K562 (cell line): ENCODE measurements at regions not wholly inside any gene's neighbourhood (a gene's known extent, or its start where the extent isn't known, plus 50 kb on each side); places are given as distances from the start of the nearest gene placed in this dataset.

Source experiments
- ATAC-seq: fragments of 200-7000 bp; cut with Tn5 transposase; 3 replicates; pipeline ENCODE4 v1.9.1; 2020; ENCODE audit warnings: moderate library complexity
- BruUV-seq: library from RNA; stranded (reverse); fragments of 400-500 nt; replicated peaks from 2 replicates; lab custom pipeline; 2021; lab: Mats Ljungman, UMichigan
- CTCF ChIA-PET: fragments of 300-600 bp; formaldehyde crosslinking; extraction: SDS; loops from one replicate; lab custom pipeline; 2021; ENCODE audit warnings: low intra/inter-chr PET ratio; lab: Yijun Ruan, JAX
- POLR2A ChIA-PET: fragments of 300-600, 350-650 bp; sonication (Branson Sonifier 250); formaldehyde crosslinking; extraction: SDS; loops from one replicate; lab custom pipeline; 2021; ENCODE audit warnings: antibody characterized with exemption, inconsistent platforms; lab: Yijun Ruan, JAX
- DNase-seq, 4 experiments: peaks; one replicate each; pipeline versions ENCODE4 v3.0.0 to v3.0.0-alpha.2; 2011 to 2018; ENCODE audit warnings: low spot score in 3 of 4, mixed read lengths in 3 of 4; ENCODE audit errors: extremely low read depth in 1 of 4
- FAIRE-seq: peaks from 2 replicates; lab custom pipeline; 2011; peaks lifted over from hg19 to GRCh38; lab: Jason Lieb, UNC
- H2AFZ ChIP-seq: 2 replicates; pipeline ENCODE4 v1.6.0; 2011; ENCODE audit warnings: low read depth, low read length, control low read depth, inconsistent platforms
- H3K27ac ChIP-seq: fragments of 200-600 bp; 3 replicates; pipeline ENCODE4 v1.8.0; 2011; ENCODE audit warnings: low read depth, mild to moderate bottlenecking, control low read depth, inconsistent platforms, low read length, moderate library complexity, mixed read lengths; ENCODE audit errors: extremely low read depth
- H3K27me3 ChIP-seq, 2 experiments: fragments of 300-600 bp in 1 of 2; 2 replicates in 1 of 2; 3 replicates in 1 of 2; pipeline versions ENCODE4 v1.6.0 to v1.8.0; 2011; ENCODE audit warnings: inconsistent platforms in 2 of 2, low read length in 2 of 2, mild to moderate bottlenecking in 1 of 2, mixed read lengths in 1 of 2, moderate library complexity in 1 of 2; ENCODE audit not compliant: control insufficient read depth in 2 of 2, insufficient read depth in 2 of 2
- H3K36me3 ChIP-seq: fragments of 300-600 bp; 3 replicates; pipeline ENCODE4 v1.8.0; 2011; ENCODE audit warnings: mild to moderate bottlenecking, low read length, inconsistent platforms; ENCODE audit not compliant: control insufficient read depth, insufficient read depth
- H3K4me1 ChIP-seq, 2 experiments: fragments of 200-600 bp in 1 of 2; replicated peaks in 1 of 2; 2 replicates in 1 of 2; 3 replicates in 1 of 2; pipeline versions ENCODE4 v1.5.1 to v1.8.0; 2011; ENCODE audit warnings: inconsistent platforms in 2 of 2, low read length in 2 of 2, mild to moderate bottlenecking in 1 of 2, mixed read lengths in 1 of 2, moderate library complexity in 1 of 2; ENCODE audit not compliant: control insufficient read depth in 2 of 2, insufficient read depth in 2 of 2
- H3K4me2 ChIP-seq: 2 replicates; pipeline ENCODE4 v1.6.1; 2011; ENCODE audit warnings: low read length, control low read depth, inconsistent platforms, mixed read lengths; ENCODE audit not compliant: insufficient read depth
- H3K4me3 ChIP-seq: fragments of 200-600 bp; sonication (generic), shearing (Covaris generic); 2 replicates; pipeline ENCODE4 v1.5.1; 2016; ENCODE audit warnings: control low read depth, inconsistent platforms
- H3K79me2 ChIP-seq: fragments of 200-600 bp; 3 replicates; pipeline ENCODE4 v1.8.0; 2011; ENCODE audit warnings: low read length, inconsistent platforms; ENCODE audit not compliant: control insufficient read depth, insufficient read depth
- H3K9ac ChIP-seq, 2 experiments: 2 replicates each; pipeline versions ENCODE4 v1.6.0 to v1.6.1; 2011; ENCODE audit warnings: low read depth in 2 of 2, low read length in 2 of 2, control low read depth in 1 of 2, inconsistent platforms in 1 of 2, mild to moderate bottlenecking in 1 of 2, mixed read lengths in 1 of 2; ENCODE audit not compliant: insufficient read depth in 1 of 2
- H3K9me1 ChIP-seq: one replicate; pipeline ENCODE4 v1.6.0; 2011; ENCODE audit warnings: inconsistent platforms, mild to moderate bottlenecking, low read length, moderate library complexity; ENCODE audit not compliant: control insufficient read depth, insufficient read depth
- H3K9me3 ChIP-seq: replicated peaks from 2 replicates; pipeline ENCODE4 v1.5.1; 2011; ENCODE audit warnings: low read depth, low read length, inconsistent platforms; ENCODE audit not compliant: control insufficient read depth, insufficient read depth
- H4K20me1 ChIP-seq: replicated peaks from 2 replicates; pipeline ENCODE4 v1.6.1; 2011; ENCODE audit warnings: low read length, inconsistent platforms, mixed read lengths; ENCODE audit not compliant: control insufficient read depth, insufficient read depth
- ATF1 ChIP-seq, 2 experiments: fragments of 450-650 bp in 1 of 2; IDR thresholded peaks; 2 replicates each; pipeline ENCODE4 v1.6.1; 2016; ENCODE audit warnings: missing compliant biosample characterization in 1 of 2, missing genetic modification characterization in 1 of 2
- ATF6 ChIP-seq: sonication (generic); formaldehyde crosslinking; IDR thresholded peaks from 2 replicates; pipeline ENCODE4 v1.4.0; 2020; ENCODE audit warnings: mild to moderate bottlenecking, missing genetic modification reagents
- EGR1 ChIP-seq: fragments of 450-650 bp; conservative IDR thresholded peaks from 2 replicates; pipeline ENCODE4 v1.6.1; 2017; ENCODE audit warnings: mild to moderate bottlenecking
- HNRNPLL ChIP-seq: fragments of 200-400 bp; formaldehyde crosslinking; IDR thresholded peaks from 2 replicates; pipeline ENCODE4 v1.6.1; 2017; ENCODE audit warnings: low read length, low read depth, mild to moderate bottlenecking; ENCODE audit not compliant: poor library complexity, severe bottlenecking
- MAZ ChIP-seq, 2 experiments: fragments of 450-650 bp in 1 of 2; sonication (generic) in 1 of 2; formaldehyde crosslinking; IDR thresholded peaks in 1 of 2; conservative IDR thresholded peaks in 1 of 2; 2 replicates each; pipeline versions ENCODE4 v1.4.0 to v1.5.0; 2020; ENCODE audit warnings: mild to moderate bottlenecking in 1 of 2, missing genetic modification reagents in 1 of 2
- PKNOX1 ChIP-seq: fragments of 450-650 bp; IDR thresholded peaks from 2 replicates; pipeline ENCODE4 v1.6.1; 2016
- RAD21 ChIP-seq, 2 experiments: fragments of 250-450 bp in 1 of 2; fragments of 450-650 bp in 1 of 2; sonication (Bioruptor Pico) in 1 of 2; formaldehyde crosslinking in 1 of 2; IDR thresholded peaks in 1 of 2; conservative IDR thresholded peaks in 1 of 2; 2 replicates each; pipeline versions ENCODE4 v1.4.0 to v1.8.0; 2020 to 2022; ENCODE audit warnings: mild to moderate bottlenecking in 2 of 2, moderate library complexity in 1 of 2
- RHOXF2B ChIP-seq: fragments of 250-450 bp; sonication (Bioruptor Pico); conservative IDR thresholded peaks from 2 replicates; pipeline ENCODE4 v1.5.1; 2021
- SNRNP70 ChIP-seq: fragments of 200-400 bp; formaldehyde crosslinking; optimal IDR thresholded peaks from 2 replicates; pipeline ENCODE3; 2017; ENCODE audit warnings: low read depth, low read length
- ZBED1 ChIP-seq: IDR thresholded peaks from 2 replicates; pipeline ENCODE4 v1.6.1; 2014
- ZNF398 ChIP-seq: fragments of 250-450 bp; sonication (Bioruptor Pico); IDR thresholded peaks from 2 replicates; pipeline ENCODE4 v1.8.0; 2021; ENCODE audit warnings: moderate library complexity, mild to moderate bottlenecking, inconsistent platforms
- WGBS: fragments of 100-300 bp; shearing (Covaris generic); methylation state at CpG from one replicate; pipeline ENCODE4 v1.1.6; 2016; ENCODE audit warnings: low coverage, mixed read lengths; ENCODE audit not compliant: insufficient coverage; ENCODE audit errors: missing lambda C conversion rate; 5-methylcytosine and 5-hydroxymethylcytosine counted together
- in situ Hi-C: fragments of 300-500 bp; cut with MboI; formaldehyde crosslinking; loops from 4 replicates; pipeline ENCODE4 v1.15.0; 2018; ENCODE audit warnings: inconsistent platforms, mixed read lengths
- intact Hi-C: fragments of 100-400 bp; cut with micrococcal nuclease; formaldehyde crosslinking; loops from 2 replicates; pipeline ENCODE4 v1.14.2; 2022
- TF ChIP-seq, protein P1 (sequence below), 2 experiments: fragments of 450-650 bp in 1 of 2; sonication (generic) in 1 of 2; formaldehyde crosslinking in 1 of 2; IDR thresholded peaks in 1 of 2; conservative IDR thresholded peaks in 1 of 2; 2 replicates each; pipeline versions ENCODE4 v1.6.1 to v1.8.1; 2016 to 2023; ENCODE audit warnings: mild to moderate bottlenecking in 2 of 2, moderate library complexity in 2 of 2, inconsistent platforms in 1 of 2, missing genetic modification reagents in 1 of 2
- TF ChIP-seq, protein P2 (sequence below): fragments of 250-450 bp; sonication (Bioruptor Pico); IDR thresholded peaks from 2 replicates; pipeline ENCODE4 v1.5.0; 2020; ENCODE audit warnings: mild to moderate bottlenecking
- TF ChIP-seq, protein P3 (sequence below): sonication (generic); formaldehyde crosslinking; IDR thresholded peaks from 2 replicates; pipeline ENCODE4 v1.8.1; 2023; ENCODE audit warnings: mild to moderate bottlenecking, missing genetic modification reagents, moderate library complexity

DNA sequence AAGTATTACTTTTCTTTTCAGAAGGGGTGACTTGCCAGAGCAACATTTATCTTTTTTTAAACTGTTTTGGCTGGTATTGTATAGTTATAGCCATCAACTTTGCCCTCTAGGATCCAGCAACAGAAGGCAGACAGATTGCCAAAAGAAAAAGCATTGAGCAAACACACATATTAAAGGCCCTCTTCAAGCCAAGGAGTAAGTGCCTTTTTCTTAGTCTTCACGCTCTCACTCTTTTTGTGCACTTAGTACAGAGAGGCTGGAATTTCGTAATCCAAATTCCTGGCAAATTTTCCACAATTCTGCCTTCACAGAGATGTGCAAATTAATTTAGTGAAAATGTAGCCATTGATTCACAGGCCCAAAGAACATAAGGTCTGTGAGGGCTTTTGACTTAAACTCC is 253.1 kb upstream of the EDA2R start:
- no peaks in the 10 kb centered on the region for H3K27me3 ChIP-seq
- no TSS peak for BruUV-seq
- ChIA-PET POLR2A (no interaction called here), CTCF (no interaction called here)
- 0% methylated on average over 2 of the region's 2 CpGs for WGBS
- no peak overlapping the region for H3K4me3 ChIP-seq
- no peak overlapping the region for H2AFZ ChIP-seq
- no peak for FAIRE-seq
- in situ Hi-C loops (no loop called here), intact Hi-C loops (no loop called here)
- no peaks in the 10 kb centered on the region for H3K9me1 ChIP-seq
- H3K4me1 ChIP-seq, result no peaks in the 10 kb centered on the region
- H3K9me3 ChIP-seq, result no peaks in the 10 kb centered on the region
- H3K4me2 ChIP-seq, result no peak overlapping the region
- no peak for ATAC-seq
- H4K20me1 ChIP-seq, result no peaks in the 10 kb centered on the region
- no peak for DNase-seq
- no peaks in the 10 kb centered on the region for H3K36me3 ChIP-seq
- no peak overlapping the region for H3K9ac ChIP-seq
- no peak overlapping the region for H3K27ac ChIP-seq
- no peaks in the 10 kb centered on the region for H3K79me2 ChIP-seq
- TF ChIP-seq RHOXF2B (CRISPR knock-in tag) (no peak), ZBED1 (no peak), EGR1 (no peak), SNRNP70 (no peak), ATF1 (CRISPR knock-in tag; IDR thresholded peaks at IDR 0.05) (no peak), ATF1 (tag; IDR thresholded peaks at IDR 0.05) (no peak), ATF6 (CRISPR knock-in tag) (no peak), PKNOX1 (no peak), MAZ (CRISPR knock-in tag; conservative IDR thresholded peaks at IDR 0.05 in 1 of 2, IDR thresholded peaks at IDR 0.05 in 1 of 2) (no peak), RAD21 (CRISPR knock-in tag; conservative IDR thresholded peaks at IDR 0.05 in 1 of 2, IDR thresholded peaks at IDR 0.05 in 1 of 2) (no peak), HNRNPLL (no peak), ZNF398 (CRISPR knock-in tag) (no peak)
- TF ChIP-seq, protein P1, sequence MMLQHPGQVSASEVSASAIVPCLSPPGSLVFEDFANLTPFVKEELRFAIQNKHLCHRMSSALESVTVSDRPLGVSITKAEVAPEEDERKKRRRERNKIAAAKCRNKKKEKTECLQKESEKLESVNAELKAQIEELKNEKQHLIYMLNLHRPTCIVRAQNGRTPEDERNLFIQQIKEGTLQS (IDR thresholded peaks at IDR 0.05), result no peak
- TF ChIP-seq, protein P1 (CRISPR knock-in tag; conservative IDR thresholded peaks at IDR 0.05), result no peak
- TF ChIP-seq, protein P2, sequence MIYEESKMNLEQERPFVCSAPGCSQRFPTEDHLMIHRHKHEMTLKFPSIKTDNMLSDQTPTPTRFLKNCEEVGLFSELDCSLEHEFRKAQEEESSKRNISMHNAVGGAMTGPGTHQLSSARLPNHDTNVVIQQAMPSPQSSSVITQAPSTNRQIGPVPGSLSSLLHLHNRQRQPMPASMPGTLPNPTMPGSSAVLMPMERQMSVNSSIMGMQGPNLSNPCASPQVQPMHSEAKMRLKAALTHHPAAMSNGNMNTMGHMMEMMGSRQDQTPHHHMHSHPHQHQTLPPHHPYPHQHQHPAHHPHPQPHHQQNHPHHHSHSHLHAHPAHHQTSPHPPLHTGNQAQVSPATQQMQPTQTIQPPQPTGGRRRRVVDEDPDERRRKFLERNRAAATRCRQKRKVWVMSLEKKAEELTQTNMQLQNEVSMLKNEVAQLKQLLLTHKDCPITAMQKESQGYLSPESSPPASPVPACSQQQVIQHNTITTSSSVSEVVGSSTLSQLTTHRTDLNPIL (CRISPR knock-in tag), result no peak
- TF ChIP-seq, protein P3, sequence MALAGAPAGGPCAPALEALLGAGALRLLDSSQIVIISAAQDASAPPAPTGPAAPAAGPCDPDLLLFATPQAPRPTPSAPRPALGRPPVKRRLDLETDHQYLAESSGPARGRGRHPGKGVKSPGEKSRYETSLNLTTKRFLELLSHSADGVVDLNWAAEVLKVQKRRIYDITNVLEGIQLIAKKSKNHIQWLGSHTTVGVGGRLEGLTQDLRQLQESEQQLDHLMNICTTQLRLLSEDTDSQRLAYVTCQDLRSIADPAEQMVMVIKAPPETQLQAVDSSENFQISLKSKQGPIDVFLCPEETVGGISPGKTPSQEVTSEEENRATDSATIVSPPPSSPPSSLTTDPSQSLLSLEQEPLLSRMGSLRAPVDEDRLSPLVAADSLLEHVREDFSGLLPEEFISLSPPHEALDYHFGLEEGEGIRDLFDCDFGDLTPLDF (CRISPR knock-in tag), result no peak
